Endothelial cell of umbilical vein (primary cell): ENCODE measurements at regions not wholly inside any gene's neighbourhood (a gene's known extent, or its start where the extent isn't known, plus 50 kb on each side); places are given as distances from the start of the nearest gene placed in this dataset.

ENCODE experiments used
- BruUV-seq: library from RNA; stranded (reverse); fragments of 400-500 nt; replicated peaks from 2 replicates; lab custom pipeline; 2021; lab: Mats Ljungman, UMichigan
- CTCF ChIA-PET: fragments of 300-600, 350-600 bp; sonication (Branson Sonifier 250); formaldehyde crosslinking; loops from one replicate; lab custom pipeline; 2021; ENCODE audit warnings: antibody characterized with exemption, inconsistent platforms; lab: Charles Lee
- POLR2A ChIA-PET: fragments of 300-600, 350-600 bp; sonication (Branson Sonifier 250); formaldehyde crosslinking; loops from one replicate; lab custom pipeline; 2021; ENCODE audit warnings: antibody characterized with exemption, inconsistent platforms; lab: Charles Lee
- DNase-seq: peaks from one replicate; pipeline ENCODE4 v3.0.0-alpha.2; 2011; ENCODE audit warnings: low read depth, low spot score
- FAIRE-seq: peaks from 2 replicates; lab custom pipeline; 2011; peaks lifted over from hg19 to GRCh38; lab: Jason Lieb, UNC
- H2AFZ ChIP-seq: 2 replicates; pipeline ENCODE4 v1.6.0; 2012; ENCODE audit warnings: low read depth, low read length, control low read depth, inconsistent platforms
- H3K27ac ChIP-seq: 2 replicates; pipeline ENCODE4 v1.5.1; 2011; ENCODE audit warnings: low read depth, mild to moderate bottlenecking, control low read depth, low read length, moderate library complexity; ENCODE audit not compliant: insufficient read depth
- H3K27me3 ChIP-seq, 2 experiments: 2 replicates each; pipeline versions ENCODE4 v1.6.0 to v1.6.1; 2011; ENCODE audit warnings: low read length in 2 of 2, mixed read lengths in 1 of 2; ENCODE audit not compliant: control insufficient read depth in 2 of 2, insufficient read depth in 2 of 2
- H3K36me3 ChIP-seq, 2 experiments: 2 replicates in 1 of 2; 3 replicates in 1 of 2; pipeline ENCODE4 v1.5.1; 2011; ENCODE audit warnings: low read length in 2 of 2, mild to moderate bottlenecking in 1 of 2, moderate library complexity in 1 of 2; ENCODE audit not compliant: control insufficient read depth in 2 of 2, insufficient read depth in 2 of 2; ENCODE audit errors: extremely low read depth in 1 of 2
- H3K4me1 ChIP-seq: 3 replicates; pipeline ENCODE4 v1.5.1; 2011; ENCODE audit warnings: mild to moderate bottlenecking, low read length; ENCODE audit not compliant: control insufficient read depth, insufficient read depth; ENCODE audit errors: extremely low read depth
- H3K4me2 ChIP-seq: 2 replicates; pipeline ENCODE4 v1.6.1; 2011; ENCODE audit warnings: low read length, control low read depth, mixed read lengths; ENCODE audit not compliant: insufficient read depth
- H3K4me3 ChIP-seq, 3 experiments: fragments of 200-600 bp in 1 of 3; sonication (generic), shearing (Covaris generic) in 1 of 3; replicated peaks in 1 of 3; 2 replicates each; pipeline ENCODE4 v1.5.1; 2011 to 2016; ENCODE audit warnings: control low read depth in 3 of 3, low read length in 3 of 3, mild to moderate bottlenecking in 2 of 3, inconsistent platforms in 1 of 3, low read depth in 1 of 3, moderate library complexity in 1 of 3; ENCODE audit not compliant: insufficient read depth in 1 of 3
- H3K79me2 ChIP-seq: 2 replicates; pipeline ENCODE4 v1.6.0; 2012; ENCODE audit warnings: low read length, inconsistent platforms; ENCODE audit not compliant: control insufficient read depth, insufficient read depth
- H3K9ac ChIP-seq: replicated peaks from 2 replicates; pipeline ENCODE3; 2011; ENCODE audit warnings: low read length, control low read depth; ENCODE audit not compliant: insufficient read depth; ENCODE audit errors: extremely low read depth
- H3K9me1 ChIP-seq: replicated peaks from 3 replicates; pipeline ENCODE4 v1.6.0; 2011; ENCODE audit warnings: mild to moderate bottlenecking, low read length; ENCODE audit not compliant: control insufficient read depth, insufficient read depth; ENCODE audit errors: extremely low read depth
- H3K9me3 ChIP-seq: replicated peaks from 2 replicates; pipeline ENCODE4 v1.5.1; 2012; ENCODE audit warnings: low read length, inconsistent platforms; ENCODE audit not compliant: control insufficient read depth, insufficient read depth
- H4K20me1 ChIP-seq: replicated peaks from 2 replicates; pipeline ENCODE3; 2011; ENCODE audit warnings: mild to moderate bottlenecking, low read length; ENCODE audit not compliant: control insufficient read depth, insufficient read depth; ENCODE audit errors: extremely low read depth
- CTCF ChIP-seq, 2 donors: IDR thresholded peaks; 1 replicate in 1 of 2; 2 replicates in 1 of 2; pipeline ENCODE4 v1.5.1; 2011; ENCODE audit warnings: low read length in 2 of 2, mild to moderate bottlenecking in 2 of 2, moderate library complexity in 2 of 2, control low read depth in 1 of 2, inconsistent platforms in 1 of 2, low read depth in 1 of 2; ENCODE audit not compliant: insufficient read depth in 1 of 2; ENCODE audit errors: extremely low read depth in 1 of 2
- EZH2 ChIP-seq: IDR thresholded peaks from 2 replicates; pipeline ENCODE4 v1.6.1; 2012; ENCODE audit warnings: borderline replicate concordance, low read depth, mild to moderate bottlenecking, moderate library complexity, low read length, inconsistent platforms; ENCODE audit not compliant: severe bottlenecking
- FOS ChIP-seq: IDR thresholded peaks from 2 replicates; pipeline ENCODE4 v1.6.1; 2011; ENCODE audit warnings: mild to moderate bottlenecking, low read length, moderate library complexity, borderline replicate concordance; ENCODE audit not compliant: insufficient read depth
- GATA2 ChIP-seq: IDR thresholded peaks from 2 replicates; pipeline ENCODE4 v1.7.0; 2011; ENCODE audit warnings: low read depth, mild to moderate bottlenecking, moderate library complexity, mixed read lengths, low read length; ENCODE audit not compliant: insufficient read length, insufficient read depth
- JUN ChIP-seq: IDR thresholded peaks from 2 replicates; pipeline ENCODE4 v1.6.1; 2011; ENCODE audit warnings: borderline replicate concordance, low read depth; ENCODE audit not compliant: insufficient read length, insufficient read depth
- MAX ChIP-seq: IDR thresholded peaks from 2 replicates; pipeline ENCODE4 v1.6.1; 2011; ENCODE audit not compliant: insufficient read depth, insufficient read length
- MYC ChIP-seq: IDR thresholded peaks from one replicate; pipeline ENCODE4 v1.6.1; 2011; ENCODE audit warnings: mild to moderate bottlenecking, low read depth, low read length
- POLR2A ChIP-seq: IDR thresholded peaks from 2 replicates; pipeline ENCODE4 v1.6.1; 2012; ENCODE audit warnings: low read depth, mild to moderate bottlenecking, control low read depth, low read length
- POLR2AphosphoS5 ChIP-seq: IDR thresholded peaks from 2 replicates; pipeline ENCODE4 v1.6.1; 2012; ENCODE audit warnings: low read depth, mild to moderate bottlenecking, control low read depth, low read length, moderate library complexity; ENCODE audit not compliant: insufficient read depth
- dilution Hi-C: fragments of 300-500 bp; cut with MboI; formaldehyde crosslinking; loops from one replicate; pipeline ENCODE4 v1.15.0; 2019; ENCODE audit warnings: low sequenced_read_pairs; ENCODE audit not compliant: extremely low pct_ligation_motif_present
- intact Hi-C: fragments of 100-400 bp; cut with micrococcal nuclease; formaldehyde crosslinking; loops from one replicate; pipeline ENCODE4 v1.10.0; 2022

- no peaks in the 10 kb centered on the region for H3K9me3 ChIP-seq
- no peak for FAIRE-seq
- H3K9ac ChIP-seq: no peak overlapping the region
- H3K36me3 ChIP-seq: no peaks in the 10 kb centered on the region
- ChIA-PET POLR2A (no interaction called here), CTCF (interaction anchor here (0.6 kb wide), 1 partner anchor 155 kb away, joined by 5 read pairs; no protein-coding TSS in a partner anchor)
- intact Hi-C loops (no loop called here), dilution Hi-C loops (no loop called here)
- no peaks in the 10 kb centered on the region for H4K20me1 ChIP-seq
- H3K79me2 ChIP-seq: no peaks in the 10 kb centered on the region
- H3K27ac ChIP-seq: no peak overlapping the region
- no peaks in the 10 kb centered on the region for H3K9me1 ChIP-seq
- TF ChIP-seq FOS: no peak
- no peak for TF ChIP-seq MAX
- no peak for TF ChIP-seq EZH2
- TF ChIP-seq MYC: no peak
- TF ChIP-seq JUN: no peak
- TF ChIP-seq POLR2AphosphoS5: no peak
- TF ChIP-seq CTCF (IDR thresholded peaks at IDR 0.05; ENCODE audit: extremely low read depth in 1 of 2, insufficient read depth in 1 of 2, low read depth in 1 of 2, low read length in 2 of 2): no peak
- TF ChIP-seq POLR2A: no peak
- TF ChIP-seq GATA2: no peak
- DNase-seq: no peak
- H3K4me1 ChIP-seq: no peaks in the 10 kb centered on the region
- no TSS peak for BruUV-seq
- no peak overlapping the region for H2AFZ ChIP-seq
- H3K27me3 ChIP-seq: no peaks in the 10 kb centered on the region
- H3K4me3 ChIP-seq: no peak overlapping the region
- no peak overlapping the region for H3K4me2 ChIP-seq
Measured at GRCh38 chr3:157921811-157922210, 184.4 kb downstream of the SHOX2 start.
